GM18907 (cell line): ENCODE measurements at regions not wholly inside any gene's neighbourhood (a gene's known extent, or its start where the extent isn't known, plus 50 kb on each side); places are given as distances from the start of the nearest gene placed in this dataset.
"Not testable (repeated sequence)": the region's sequence is repeated elsewhere in the genome, so short reads cannot be mapped to it uniquely, and the experiment has no call there.

Experiments
- ATAC-seq: cut with Tn5 transposase; IDR thresholded peaks from one replicate; pipeline ENCODE4 v1.9.1; 2021; ENCODE audit warnings: mild to moderate bottlenecking, moderate library complexity; ENCODE audit not compliant: unreplicated experiment

- no peak for ATAC-seq
These were observed 141.2 kb upstream of the RGPD4 start for GRCh38 chr2:107685421-107685986.

- ATAC-seq, result no peak
These were observed 139.6 kb upstream of the RGPD4 start for GRCh38 chr2:107687073-107687472.

- no peak for ATAC-seq
These were observed 138.6 kb upstream of the RGPD4 start for GRCh38 chr2:107688135-107688534.

- ATAC-seq, result no peak
These were observed 133.1 kb upstream of the RGPD4 start for GRCh38 chr2:107693604-107694003.

GRCh38 chr2:107694667-107695066, 132.0 kb upstream of the RGPD4 start:
- no peak for ATAC-seq

GRCh38 chr2:107697385-107697784, 129.3 kb upstream of the RGPD4 start:
- ATAC-seq, result no peak

- ATAC-seq, result no peak
These were observed 127.8 kb upstream of the RGPD4 start for GRCh38 chr2:107698861-107699260.

- no peak for ATAC-seq
These were observed 126.6 kb upstream of the RGPD4 start for GRCh38 chr2:107700073-107700472.

- no peak for ATAC-seq
These were observed 114.8 kb upstream of the RGPD4 start for GRCh38 chr2:107711941-107712340.

GRCh38 chr2:107712857-107713256, 113.8 kb upstream of the RGPD4 start:
- peak; percentile 74 for ATAC-seq

- no peak for ATAC-seq
These were observed 109.0 kb upstream of the RGPD4 start for GRCh38 chr2:107717661-107718060.

- ATAC-seq, result no peak
These were observed 107.6 kb upstream of the RGPD4 start for GRCh38 chr2:107719141-107719540.

- no peak for ATAC-seq
These were observed 106.9 kb upstream of the RGPD4 start for GRCh38 chr2:107719836-107720235.

- no peak for ATAC-seq
These were observed 105.5 kb upstream of the RGPD4 start for GRCh38 chr2:107721178-107721577.

GRCh38 chr2:107721586-107721985, 105.1 kb upstream of the RGPD4 start:
- ATAC-seq, result no peak

GRCh38 chr2:107725824-107726223, 100.9 kb upstream of the RGPD4 start:
- not testable (repeated sequence) for ATAC-seq

- no peak for ATAC-seq
These were observed 99.4 kb upstream of the RGPD4 start for GRCh38 chr2:107727318-107727717.

GRCh38 chr2:107728586-107728985, 98.1 kb upstream of the RGPD4 start:
- no peak for ATAC-seq

GRCh38 chr2:107729440-107729839, 97.3 kb upstream of the RGPD4 start:
- no peak for ATAC-seq

- ATAC-seq, result no peak
These were observed 95.8 kb upstream of the RGPD4 start for GRCh38 chr2:107730898-107731297.

- no peak for ATAC-seq
These were observed 95.3 kb upstream of the RGPD4 start for GRCh38 chr2:107731435-107731834.

- ATAC-seq, result no peak
These were observed 91.5 kb upstream of the RGPD4 start for GRCh38 chr2:107735201-107735600.

- ATAC-seq, result no peak
These were observed 88.9 kb upstream of the RGPD4 start for GRCh38 chr2:107737756-107738155.
